ENCODE measurements at regions not wholly inside any gene's neighbourhood (a gene's known extent, or its start where the extent isn't known, plus 50 kb on each side); places are given as distances from the start of the nearest gene placed in this dataset.

- TF ChIP-seq, protein P1, sequence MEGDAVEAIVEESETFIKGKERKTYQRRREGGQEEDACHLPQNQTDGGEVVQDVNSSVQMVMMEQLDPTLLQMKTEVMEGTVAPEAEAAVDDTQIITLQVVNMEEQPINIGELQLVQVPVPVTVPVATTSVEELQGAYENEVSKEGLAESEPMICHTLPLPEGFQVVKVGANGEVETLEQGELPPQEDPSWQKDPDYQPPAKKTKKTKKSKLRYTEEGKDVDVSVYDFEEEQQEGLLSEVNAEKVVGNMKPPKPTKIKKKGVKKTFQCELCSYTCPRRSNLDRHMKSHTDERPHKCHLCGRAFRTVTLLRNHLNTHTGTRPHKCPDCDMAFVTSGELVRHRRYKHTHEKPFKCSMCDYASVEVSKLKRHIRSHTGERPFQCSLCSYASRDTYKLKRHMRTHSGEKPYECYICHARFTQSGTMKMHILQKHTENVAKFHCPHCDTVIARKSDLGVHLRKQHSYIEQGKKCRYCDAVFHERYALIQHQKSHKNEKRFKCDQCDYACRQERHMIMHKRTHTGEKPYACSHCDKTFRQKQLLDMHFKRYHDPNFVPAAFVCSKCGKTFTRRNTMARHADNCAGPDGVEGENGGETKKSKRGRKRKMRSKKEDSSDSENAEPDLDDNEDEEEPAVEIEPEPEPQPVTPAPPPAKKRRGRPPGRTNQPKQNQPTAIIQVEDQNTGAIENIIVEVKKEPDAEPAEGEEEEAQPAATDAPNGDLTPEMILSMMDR (conservative IDR thresholded peaks at IDR 0.05; ENCODE audit: low read length): no peak
- TF ChIP-seq EZH2phosphoT487 (IDR thresholded peaks at IDR 0.05; ENCODE audit: borderline replicate concordance, low read depth, low read length): no peak
Observed at GRCh38 chr1:201708691-201709090, 120.3 kb upstream of the IPO9 start.

All from OCI-LY7 (cell line).